Upper lobe of left lung (tissue), 4 donors: ENCODE measurements at regions not wholly inside any gene's neighbourhood (a gene's known extent, or its start where the extent isn't known, plus 50 kb on each side); places are given as distances from the start of the nearest gene placed in this dataset.

ENCODE experiments used
- EP300 ChIP-seq, 4 donors: sonication (generic); formaldehyde crosslinking; IDR thresholded peaks; one replicate each; pipeline ENCODE4 v1.5.1; 2017; ENCODE audit warnings: antibody characterized with exemption in 4 of 4, control low read depth in 2 of 4
- POLR2A ChIP-seq, 4 donors: fragments of 450-650 bp; IDR thresholded peaks; one replicate each; pipeline ENCODE4 v1.5.1; 2016 to 2017; ENCODE audit warnings: antibody characterized with exemption in 4 of 4, mild to moderate bottlenecking in 2 of 4
- POLR2AphosphoS5 ChIP-seq, 2 donors: sonication (generic); formaldehyde crosslinking; IDR thresholded peaks; one replicate each; pipeline ENCODE4 v1.5.1; 2017; ENCODE audit warnings: antibody characterized with exemption in 2 of 2
- TF ChIP-seq, protein P1 (sequence below), 6 experiments: fragments of 450-650 bp in 4 of 6; fragments of 200-600 bp in 2 of 6; sonication (generic) in 2 of 6; IDR thresholded peaks; one replicate each; pipeline ENCODE4 v1.5.1; 2016 to 2019; ENCODE audit warnings: antibody characterized with exemption in 6 of 6

DNA sequence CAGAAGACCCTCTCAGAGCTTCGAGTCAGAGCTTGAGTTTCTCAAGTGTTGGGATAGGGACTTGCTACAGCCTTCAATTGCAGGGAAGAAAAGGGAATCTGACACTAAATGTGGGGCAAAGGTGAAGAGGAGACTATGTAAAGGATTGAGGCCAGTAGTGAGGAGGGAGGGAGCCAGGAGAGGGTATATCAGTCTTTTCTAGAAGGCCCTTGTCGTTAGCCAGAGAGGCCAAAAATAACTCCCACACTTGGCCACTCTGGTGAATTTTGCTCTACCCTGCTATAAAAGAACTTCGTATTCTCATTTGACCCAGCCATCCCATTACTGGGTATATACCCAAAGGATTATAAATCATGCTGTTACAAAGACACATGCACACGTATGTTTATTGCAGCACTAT, 162.0 kb downstream of the MDFIC start:
- no peak for TF ChIP-seq EP300 (IDR thresholded peaks at IDR 0.05)
- no peak for TF ChIP-seq POLR2A (IDR thresholded peaks at IDR 0.05)
- TF ChIP-seq, protein P1, sequence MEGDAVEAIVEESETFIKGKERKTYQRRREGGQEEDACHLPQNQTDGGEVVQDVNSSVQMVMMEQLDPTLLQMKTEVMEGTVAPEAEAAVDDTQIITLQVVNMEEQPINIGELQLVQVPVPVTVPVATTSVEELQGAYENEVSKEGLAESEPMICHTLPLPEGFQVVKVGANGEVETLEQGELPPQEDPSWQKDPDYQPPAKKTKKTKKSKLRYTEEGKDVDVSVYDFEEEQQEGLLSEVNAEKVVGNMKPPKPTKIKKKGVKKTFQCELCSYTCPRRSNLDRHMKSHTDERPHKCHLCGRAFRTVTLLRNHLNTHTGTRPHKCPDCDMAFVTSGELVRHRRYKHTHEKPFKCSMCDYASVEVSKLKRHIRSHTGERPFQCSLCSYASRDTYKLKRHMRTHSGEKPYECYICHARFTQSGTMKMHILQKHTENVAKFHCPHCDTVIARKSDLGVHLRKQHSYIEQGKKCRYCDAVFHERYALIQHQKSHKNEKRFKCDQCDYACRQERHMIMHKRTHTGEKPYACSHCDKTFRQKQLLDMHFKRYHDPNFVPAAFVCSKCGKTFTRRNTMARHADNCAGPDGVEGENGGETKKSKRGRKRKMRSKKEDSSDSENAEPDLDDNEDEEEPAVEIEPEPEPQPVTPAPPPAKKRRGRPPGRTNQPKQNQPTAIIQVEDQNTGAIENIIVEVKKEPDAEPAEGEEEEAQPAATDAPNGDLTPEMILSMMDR (IDR thresholded peaks at IDR 0.05), result no peak
- TF ChIP-seq POLR2AphosphoS5 (IDR thresholded peaks at IDR 0.05), result no peak
